HG03103 (cell line): ENCODE measurements at regions not wholly inside any gene's neighbourhood (a gene's known extent, or its start where the extent isn't known, plus 50 kb on each side); places are given as distances from the start of the nearest gene placed in this dataset.

ENCODE experiments used
- ATAC-seq: cut with Tn5 transposase; IDR thresholded peaks from one replicate; pipeline ENCODE4 v1.9.1; 2021; ENCODE audit warnings: low read depth; ENCODE audit not compliant: unreplicated experiment

DNA sequence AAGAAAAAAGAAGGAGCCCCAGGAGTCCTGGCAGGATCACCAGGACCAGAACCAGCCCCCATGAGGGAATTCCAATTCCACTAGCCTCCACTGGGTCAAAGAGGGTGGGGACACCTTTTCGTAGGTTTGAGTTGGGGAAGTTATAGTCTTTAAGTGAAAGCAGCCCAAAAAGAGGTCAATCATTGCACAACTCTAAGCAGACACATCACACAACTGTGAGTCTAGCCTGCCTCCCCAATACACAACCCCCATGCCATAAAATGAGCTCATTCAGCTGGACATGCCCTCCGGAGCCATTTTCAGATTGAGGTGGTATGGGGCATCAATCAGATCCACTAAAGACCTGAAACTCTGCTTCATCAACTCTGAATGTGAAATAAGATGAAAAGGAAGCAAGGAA is 179.9 kb downstream of the NPHP4 start:
- ATAC-seq = no peak

DNA sequence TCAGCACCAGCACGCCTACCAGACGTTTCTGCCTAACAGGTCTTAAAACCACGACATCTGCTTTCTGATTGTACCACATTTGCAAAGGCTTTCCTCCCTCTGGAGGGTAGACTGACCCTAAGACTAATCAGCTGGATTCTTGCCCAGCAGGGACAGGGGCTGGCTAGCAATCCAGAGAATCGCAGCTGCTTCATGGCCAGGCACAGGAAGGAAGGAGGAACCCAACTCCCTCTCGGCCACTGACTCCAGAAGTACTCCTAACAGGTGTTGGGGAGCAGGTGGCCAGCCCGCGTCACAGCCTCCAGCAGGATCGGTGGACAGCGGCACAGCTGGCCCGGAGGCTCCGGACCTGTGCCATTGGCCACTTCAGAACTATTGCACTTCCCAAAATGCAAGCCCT is 180.8 kb downstream of the NPHP4 start:
- ATAC-seq = no peak

DNA sequence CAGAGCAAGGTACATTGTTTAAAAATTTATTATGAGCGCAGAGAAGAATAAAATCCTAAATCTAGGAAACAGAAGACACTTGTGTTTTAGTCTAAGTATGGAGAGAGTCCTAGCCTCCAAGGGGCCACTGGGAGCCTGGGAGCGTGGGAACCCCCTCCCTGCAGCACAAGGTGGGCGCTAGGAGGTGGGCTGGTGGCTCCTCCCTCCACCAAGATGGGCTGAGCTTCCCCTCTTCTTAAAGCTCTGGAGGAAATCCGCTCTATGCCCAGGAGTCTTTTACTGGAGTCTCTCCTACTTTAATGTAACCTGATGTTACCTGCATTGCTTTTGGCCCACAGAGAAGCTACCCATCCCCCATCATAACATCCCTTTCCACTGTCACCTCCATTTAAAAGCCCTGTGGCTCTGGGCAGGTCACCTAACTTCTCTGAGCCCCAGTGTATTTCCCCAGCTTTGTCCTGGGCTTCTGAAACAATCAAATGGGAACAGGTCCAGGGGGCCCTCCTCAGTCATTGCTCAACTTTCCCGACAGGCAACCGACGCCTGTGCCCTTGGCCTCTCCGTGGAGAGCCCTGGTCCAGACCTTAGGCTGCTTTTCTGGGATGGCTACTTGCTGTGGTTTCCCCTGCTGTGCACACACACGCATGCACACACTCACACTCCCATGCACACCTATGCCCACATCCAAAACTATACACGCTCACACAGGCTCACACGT is 181.5 kb downstream of the NPHP4 start:
- no peak for ATAC-seq

DNA sequence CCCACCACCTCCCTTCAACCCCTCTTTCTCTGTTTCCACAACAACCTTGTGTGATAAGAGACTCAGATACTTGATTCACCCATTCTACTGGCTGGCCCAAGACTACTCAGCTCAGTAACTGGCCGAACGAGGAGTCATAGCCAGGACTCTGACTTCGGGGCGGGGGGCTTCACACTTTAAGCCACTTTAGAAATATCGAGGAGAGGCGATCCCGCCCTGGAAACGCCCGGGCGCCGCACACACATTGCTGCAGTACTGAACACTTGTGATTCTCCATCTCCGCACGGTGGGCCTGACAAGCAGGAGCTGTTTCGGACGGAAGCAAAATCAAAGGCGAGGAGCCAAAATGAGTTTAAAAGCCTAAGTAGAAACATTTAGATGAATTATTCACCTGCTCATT is 182.1 kb downstream of the NPHP4 start:
- no peak for ATAC-seq

DNA sequence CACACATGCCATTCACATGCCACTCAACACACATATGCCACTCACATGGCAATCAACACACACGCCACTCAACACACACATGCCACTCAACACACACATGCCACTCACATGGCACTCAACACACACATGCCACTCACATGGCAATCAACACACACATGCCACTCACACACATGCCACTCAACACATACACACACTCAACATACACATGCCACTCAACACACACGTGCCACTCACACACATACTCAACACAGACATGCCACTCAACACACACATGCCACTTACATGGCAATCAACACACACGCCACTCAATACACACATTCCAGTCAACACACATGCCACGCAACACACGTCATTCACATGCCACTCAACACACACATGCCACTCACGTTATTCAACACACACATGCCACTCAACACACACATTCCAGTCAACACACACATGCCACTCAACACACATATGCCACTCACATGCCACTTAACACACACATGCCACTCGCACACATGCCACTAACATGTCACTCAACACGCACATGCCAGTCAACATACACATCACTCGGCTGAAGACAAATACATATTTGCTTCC is 182.9 kb downstream of the NPHP4 start:
- ATAC-seq = no peak

DNA sequence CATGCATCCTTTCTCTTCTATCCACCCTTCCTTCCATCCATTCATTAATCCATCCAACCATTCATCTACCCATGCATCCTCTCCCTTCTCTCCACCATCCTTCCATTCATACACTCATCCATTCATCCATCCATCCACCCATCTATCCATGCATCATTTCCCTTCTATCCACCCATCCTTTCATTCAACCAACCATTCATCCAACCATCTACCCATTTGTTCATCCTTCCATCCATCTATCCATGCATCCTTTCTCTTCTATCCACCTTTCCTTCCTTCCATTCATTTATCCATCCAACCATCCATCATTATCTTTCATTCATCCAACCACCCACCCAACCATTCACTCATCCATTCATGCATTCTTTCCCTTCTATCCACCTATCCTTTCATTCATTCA is 188.4 kb downstream of the NPHP4 start:
- ATAC-seq = no peak

DNA sequence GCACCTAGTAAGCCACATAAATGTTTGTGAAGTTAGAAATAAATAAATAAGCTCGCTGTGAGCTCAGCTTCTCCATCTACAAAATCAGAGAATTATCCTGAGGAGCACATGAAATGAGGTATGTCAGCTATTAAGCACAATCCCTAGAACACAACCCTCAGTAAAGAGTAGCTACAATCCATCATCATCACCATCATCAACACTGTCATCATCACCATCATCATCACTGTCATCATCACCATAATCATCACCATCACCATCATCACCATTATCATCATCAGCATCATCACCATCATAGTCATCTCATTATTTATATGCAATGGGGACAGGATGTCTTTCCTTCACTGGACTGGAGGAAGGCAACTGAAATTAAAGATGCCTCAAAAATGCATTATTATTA is 189.6 kb downstream of the NPHP4 start:
- no peak for ATAC-seq

DNA sequence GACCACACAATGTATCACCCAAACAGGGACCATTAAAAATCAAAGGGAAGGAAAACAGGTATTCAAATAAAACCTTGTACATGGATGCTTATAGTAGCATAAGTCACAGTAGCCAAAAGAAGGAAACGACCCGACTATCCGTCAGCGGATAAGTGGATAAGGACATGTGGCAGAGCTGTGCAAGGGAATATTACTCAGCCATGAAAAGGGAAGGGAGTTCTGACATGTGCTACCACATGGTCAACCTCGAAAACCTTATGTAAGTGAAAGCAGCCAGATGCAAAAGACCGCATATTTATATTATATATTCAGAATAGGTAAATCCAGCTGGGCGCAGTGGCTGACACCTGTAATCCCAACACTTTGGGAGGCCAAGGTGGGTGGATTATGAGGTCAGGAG is 193.3 kb downstream of the NPHP4 start:
- no peak for ATAC-seq

DNA sequence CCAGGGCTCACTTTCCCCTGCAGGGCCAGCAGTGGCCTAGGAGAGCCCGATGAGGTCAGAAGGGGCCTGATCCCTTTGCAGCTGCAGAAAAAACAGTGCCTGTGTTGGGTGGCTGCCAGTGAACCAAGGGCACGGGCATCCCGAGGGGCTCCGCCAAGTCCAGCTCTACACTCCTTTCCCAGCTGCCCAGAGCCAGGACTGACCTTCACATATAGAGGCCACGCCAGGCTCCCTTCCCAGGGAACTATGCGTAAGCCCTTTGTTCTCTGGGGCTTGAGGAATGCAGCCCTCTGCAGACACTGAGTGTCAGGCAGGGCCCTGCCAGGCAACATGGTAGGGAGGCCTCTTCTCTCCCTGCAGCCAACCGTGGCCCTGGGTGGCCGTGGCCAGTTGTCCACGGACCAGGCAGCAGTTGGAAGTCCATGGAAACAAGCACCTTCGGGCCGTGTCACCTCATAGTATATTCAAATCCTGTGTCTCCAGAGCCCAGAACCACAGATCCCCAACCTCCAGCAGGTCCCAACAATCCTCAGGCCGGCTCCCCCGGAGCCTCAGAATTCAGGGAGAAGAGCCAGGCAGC is 194.0 kb downstream of the NPHP4 start:
- no peak for ATAC-seq

DNA sequence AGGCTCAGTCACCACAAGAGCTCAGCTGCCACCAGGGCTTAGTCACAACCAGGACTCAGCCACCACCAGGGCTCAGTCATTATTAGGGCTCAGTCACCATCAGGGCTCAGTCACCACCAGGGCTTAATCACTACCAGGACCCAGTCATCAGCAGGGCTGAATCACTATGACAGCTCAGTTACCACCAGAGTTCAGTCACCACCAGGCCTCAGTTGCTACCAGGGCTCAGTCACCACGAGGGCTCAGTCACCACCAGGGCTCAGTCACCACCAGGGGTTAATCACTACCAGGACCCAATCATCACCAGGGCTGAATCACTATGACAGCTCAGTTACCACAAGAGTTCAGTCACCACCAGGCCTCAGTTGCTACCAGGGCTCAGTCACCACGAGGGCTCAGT is 196.2 kb downstream of the NPHP4 start:
- no peak for ATAC-seq

DNA sequence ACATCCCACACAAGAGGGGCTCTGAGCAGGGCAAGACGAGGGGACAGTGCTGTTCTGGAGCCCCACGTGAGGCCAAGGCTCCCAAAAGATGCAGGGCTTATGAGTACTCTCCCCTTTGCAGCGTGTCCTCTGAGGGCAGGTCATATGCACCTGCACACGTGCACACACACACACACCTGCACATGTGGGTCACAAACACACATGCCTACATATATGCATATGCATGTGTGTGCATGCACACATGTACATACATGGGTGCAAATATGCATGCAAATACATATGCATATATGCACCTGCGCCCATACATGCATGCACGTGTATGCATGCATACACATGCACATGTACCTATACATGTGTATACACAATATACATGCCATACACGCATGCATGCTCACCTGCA is 197.9 kb downstream of the NPHP4 start:
- no peak for ATAC-seq

DNA sequence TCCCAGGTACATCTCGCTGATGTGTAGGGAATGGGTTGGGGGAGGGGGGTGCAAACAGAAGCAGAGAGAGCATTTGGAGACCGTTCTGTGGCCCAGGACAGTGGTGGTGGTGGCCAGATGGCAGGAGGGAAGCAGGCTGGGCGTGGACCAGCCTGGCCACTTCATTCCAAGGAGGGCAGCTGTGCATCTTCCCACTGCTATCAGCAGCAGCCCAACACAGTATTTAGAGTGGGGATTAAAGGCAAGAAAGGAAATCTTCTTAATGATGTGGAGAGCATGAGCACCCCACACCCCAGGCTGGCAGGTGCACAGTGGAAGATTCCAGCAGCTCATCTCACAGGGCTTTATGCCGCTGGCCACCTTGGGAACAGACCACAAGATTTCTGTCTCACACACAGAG is 198.7 kb downstream of the NPHP4 start:
- ATAC-seq = no peak

DNA sequence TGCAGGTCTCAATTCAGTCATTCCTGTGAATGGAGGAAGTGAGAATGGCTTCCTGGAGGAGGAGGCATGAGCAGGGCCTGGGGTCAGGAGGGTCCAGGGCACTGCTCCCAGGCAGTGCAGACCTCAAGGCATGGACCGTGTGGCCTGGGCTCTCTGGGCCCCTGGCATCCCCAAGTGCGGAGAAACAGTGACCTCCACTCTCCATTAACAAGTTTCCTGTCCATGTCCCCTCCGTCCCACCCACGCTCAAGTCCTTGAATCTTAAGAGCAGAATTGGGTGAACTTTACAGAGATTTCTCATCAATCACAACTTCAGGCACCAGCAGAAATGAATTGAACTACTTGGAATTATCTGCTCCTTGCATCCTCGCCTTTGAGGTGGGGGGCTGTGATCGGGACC is 211.1 kb downstream of the NPHP4 start:
- no peak for ATAC-seq

DNA sequence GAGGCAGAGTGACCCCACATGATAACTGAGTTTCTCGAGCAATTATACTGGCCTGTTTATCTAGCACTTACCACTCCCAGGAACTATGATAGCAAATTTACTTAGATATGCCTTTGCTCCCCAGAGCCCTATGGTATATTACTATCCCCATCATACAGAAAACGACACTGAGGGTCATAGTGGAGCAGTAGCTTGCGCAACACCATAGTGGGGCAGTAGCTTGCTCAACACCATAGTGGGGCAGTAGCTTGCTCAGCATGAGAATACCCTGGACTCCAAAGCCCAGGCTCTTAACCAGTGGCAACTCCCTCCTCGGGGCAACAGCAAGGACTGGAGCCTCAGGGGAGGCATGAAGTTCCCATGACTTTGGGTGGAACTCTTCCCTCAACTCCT is 211.9 kb downstream of the NPHP4 start:
- ATAC-seq = no peak

DNA sequence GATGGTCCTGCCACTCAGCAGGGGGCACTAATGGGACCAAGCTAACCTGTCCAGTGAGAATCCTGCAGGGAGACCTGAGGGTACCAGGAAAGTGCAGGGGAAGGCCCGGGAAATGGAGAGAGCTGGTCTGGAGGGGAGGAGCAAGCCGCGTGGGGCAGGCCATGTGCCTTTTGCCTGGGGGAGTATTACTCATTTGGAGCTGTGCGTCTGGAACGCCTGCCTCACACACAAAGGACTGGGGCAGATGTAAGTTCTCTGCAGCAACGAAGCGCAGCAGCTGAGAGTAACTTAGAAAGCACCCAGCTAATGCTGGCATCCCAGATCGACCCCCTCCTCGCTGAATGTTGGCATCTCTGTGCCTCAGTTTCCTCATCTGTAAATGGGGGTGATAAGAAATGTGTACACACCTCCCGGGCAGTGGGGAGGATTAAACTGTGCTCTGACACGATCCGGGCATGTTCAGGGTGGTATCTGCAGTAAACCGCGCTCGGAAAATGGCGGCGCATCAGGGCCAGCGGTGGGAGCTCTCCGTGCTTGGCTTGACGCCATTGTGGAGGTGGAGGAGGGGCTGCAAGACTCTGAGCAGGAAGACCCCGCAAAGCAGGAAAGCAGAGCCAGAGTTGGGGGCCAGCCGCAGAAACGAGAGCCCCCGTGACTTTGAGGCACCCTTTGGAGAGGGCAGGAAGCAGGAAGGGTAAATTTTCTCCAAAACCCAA is 212.5 kb downstream of the NPHP4 start:
- no peak for ATAC-seq

DNA sequence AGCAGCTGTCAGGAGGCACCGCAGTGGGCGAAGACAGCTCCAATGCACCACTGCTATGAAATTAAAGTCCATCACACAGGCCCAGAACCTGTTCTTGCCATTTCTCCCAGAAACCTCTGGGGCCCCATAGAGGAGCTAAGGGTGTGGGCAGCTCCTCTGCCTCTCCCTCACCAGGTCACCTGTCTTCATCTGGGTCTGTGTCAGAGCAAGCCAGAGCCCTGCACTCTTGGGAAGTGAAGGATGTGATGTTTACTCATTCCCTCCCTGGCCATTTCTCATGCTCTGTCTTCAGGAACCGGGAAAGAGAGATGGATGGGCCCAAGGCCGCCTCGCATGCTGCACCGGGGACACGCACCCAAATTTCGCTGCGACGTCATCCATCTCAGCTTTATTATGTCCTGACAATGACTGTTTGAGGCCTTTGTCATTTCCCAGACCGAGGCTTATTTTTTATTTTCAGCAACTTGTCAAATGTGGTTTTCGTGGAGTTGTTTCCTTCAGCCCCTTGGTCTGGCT is 216.1 kb downstream of the NPHP4 start:
- no peak for ATAC-seq

DNA sequence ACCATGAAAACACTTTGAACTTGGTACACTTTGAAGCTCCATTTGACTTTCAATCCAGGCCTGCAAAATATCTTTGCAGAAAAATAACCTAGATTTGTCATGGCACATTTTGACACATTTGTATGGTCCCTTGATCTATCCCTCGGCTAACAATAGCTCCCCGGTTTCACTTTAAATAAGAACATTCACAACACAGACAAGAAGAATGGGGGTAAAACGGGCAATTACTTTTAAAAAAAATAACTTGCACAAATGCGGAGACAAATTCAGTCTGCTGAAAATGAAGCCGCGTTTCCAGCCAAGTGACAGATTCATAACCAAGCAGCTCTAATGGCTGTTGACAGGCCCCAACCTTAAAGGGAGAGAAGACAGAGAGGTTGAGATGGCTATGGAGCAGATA is 218.2 kb downstream of the NPHP4 start:
- ATAC-seq = no peak

DNA sequence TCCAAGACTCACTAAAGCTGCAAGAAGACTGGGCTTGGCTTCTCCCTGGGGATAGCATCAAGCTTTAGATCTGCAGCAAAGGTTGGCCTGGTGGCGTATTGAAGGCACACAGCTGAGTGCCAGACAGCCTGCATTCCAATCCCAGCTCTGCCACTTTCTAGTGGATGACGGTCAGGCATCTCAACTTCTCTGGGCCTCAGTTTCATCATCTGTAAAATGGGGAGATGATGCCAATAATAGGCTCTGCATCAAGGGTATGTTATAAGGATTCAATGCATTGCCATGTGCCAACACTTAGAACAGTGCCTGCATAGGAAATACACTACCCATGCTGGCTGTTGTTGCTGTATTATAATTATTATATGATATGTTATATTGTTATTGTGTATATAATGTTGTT is 220.4 kb downstream of the NPHP4 start:
- ATAC-seq = no peak

DNA sequence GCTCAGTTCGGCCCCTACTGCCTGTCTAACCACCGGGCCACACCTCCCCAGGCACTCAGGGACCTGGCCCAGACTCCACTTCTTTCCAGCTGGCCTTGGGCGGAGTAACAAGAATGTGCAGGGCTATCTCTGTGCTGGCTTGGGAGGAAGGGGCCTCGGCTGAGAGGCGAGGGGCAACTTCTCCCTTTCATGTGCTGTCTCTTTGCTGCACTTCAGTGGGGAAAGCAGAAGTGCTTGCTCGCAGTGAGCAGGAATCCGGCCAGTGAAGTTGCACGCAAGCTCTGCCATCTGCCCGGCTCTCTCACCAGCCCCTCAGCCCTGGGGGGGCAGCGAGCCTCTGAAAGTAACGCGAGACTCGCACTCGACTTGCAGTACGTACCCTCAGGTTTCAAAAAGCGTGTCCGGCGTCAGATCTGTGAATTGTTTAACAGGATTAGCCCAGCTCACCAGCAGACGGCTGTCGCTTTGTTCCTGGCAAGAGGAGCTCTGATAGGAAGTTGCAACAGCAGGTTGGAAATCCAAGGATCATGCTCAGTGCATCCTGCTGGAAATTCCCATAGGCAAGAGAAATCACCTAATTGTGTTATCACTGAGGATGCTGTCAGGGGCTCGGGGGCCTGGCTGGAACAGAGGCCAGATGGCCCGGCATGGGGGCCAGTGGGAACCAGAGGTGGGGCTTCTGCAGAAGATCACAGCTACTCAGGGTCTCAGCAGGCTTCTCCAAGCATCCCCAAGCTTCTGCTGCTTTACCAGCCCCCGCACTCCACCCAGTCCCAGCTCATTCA is 221.1 kb downstream of the NPHP4 start:
- no peak for ATAC-seq

DNA sequence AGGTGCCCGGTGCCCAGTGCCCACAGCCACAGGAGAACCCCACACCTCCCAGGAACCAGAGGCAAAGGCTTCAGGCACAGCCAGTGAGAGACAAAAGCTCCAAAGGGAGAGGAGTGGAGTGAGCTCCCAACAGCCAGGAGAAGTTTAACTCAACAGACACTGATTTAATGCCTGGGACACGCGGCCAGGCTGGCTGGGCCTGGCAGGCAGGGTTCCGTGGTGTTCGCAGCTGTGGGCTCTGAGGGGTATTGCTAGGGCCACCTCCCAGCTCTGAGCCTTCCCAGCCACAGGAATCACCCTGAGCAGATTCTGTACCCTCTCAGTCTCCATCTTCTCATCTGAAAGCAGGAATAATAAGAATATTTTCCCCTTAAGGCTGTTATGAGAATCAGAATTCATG is 222.5 kb downstream of the NPHP4 start:
- no peak for ATAC-seq

DNA sequence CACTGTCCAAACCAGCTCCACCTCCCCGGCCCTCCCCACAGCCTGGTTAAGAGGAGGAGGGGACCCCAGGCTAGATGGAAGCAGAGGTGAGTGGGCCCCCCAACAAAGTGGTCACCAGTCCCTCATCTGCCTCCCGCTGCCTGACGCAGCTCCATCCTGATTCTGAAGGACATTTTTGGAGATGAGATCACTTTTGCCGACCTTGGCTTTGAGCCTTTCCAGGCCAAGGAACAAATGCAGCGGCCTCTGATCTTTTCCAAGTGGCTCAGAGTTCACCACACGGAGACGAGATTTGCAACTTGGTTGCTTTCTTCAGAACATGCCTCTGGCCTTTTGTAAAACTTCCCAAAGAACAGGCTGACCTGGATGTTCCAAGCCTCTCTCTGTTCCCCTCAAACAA is 223.1 kb downstream of the NPHP4 start:
- ATAC-seq = no peak
